ENCODE measurements at regions not wholly inside any gene's neighbourhood (a gene's known extent, or its start where the extent isn't known, plus 50 kb on each side); places are given as distances from the start of the nearest gene placed in this dataset.

- POLR2A ChIA-PET (ENCODE audit: partially characterized antibody): interaction anchor here (0.7 to 1.2 kb wide), 3 partner anchors 8 to 194 kb away, joined by 3 to 4 read pairs (median 3); no protein-coding TSS in a partner anchor
- no peak for FAIRE-seq
- TF ChIP-seq ATF3 (IDR thresholded peaks at IDR 0.05; ENCODE audit: insufficient read depth, low read depth, low read length) (no peak), POLR2AphosphoS5 (IDR thresholded peaks at IDR 0.05; ENCODE audit: low read depth, low read length) (no peak), CEBPB (IDR thresholded peaks at IDR 0.05; ENCODE audit: low read depth, low read length) (no peak), BCL11A (IDR thresholded peaks at IDR 0.05; ENCODE audit: low read depth in 2 of 2, low read length in 2 of 2) (no peak), SIRT6 (IDR thresholded peaks at IDR 0.05; ENCODE audit: low read length) (no peak), RBBP5 (IDR thresholded peaks at IDR 0.05; ENCODE audit: borderline replicate concordance, low read depth, low read length) (no peak), KDM5A (IDR thresholded peaks at IDR 0.05; ENCODE audit: low read length) (no peak), KDM1A (IDR thresholded peaks at IDR 0.05; ENCODE audit: borderline replicate concordance, low read length) (no peak)
These were observed 57.3 kb downstream of the ARL6IP4 start for GRCh38 chr12:123037791-123038190.

More at GRCh38 chr12:123037791-123038190, 57.3 kb downstream of the ARL6IP4 start:
- Histone ChIP-seq H3K79me2 (ENCODE audit: control insufficient read depth in 1 of 2, insufficient read depth in 2 of 2, low read length in 2 of 2) (no peaks in the 10 kb centered on the region), H3K36me3 (ENCODE audit: control insufficient read depth in 2 of 4, insufficient read depth in 4 of 4, low read length in 3 of 4) (no peaks in the 10 kb centered on the region), H2BK120ac (replicated peaks; ENCODE audit: low read depth, low read length) (no peak overlapping the region), H3K79me1 (ENCODE audit: low read depth, low read length) (no peaks in the 10 kb centered on the region), H2BK12ac (ENCODE audit: low read depth, low read length) (no peak overlapping the region), H3K23ac (ENCODE audit: insufficient read length) (no peak overlapping the region), H2AK5ac (ENCODE audit: low read depth, low read length) (no peak overlapping the region), H4K91ac (replicated peaks; ENCODE audit: insufficient read length, low read length) (no peak overlapping the region), H3K56ac (replicated peaks; ENCODE audit: insufficient read length, low read depth, low read length) (no peak overlapping the region), H4K5ac (ENCODE audit: insufficient read length, low read depth, low read length) (no peak overlapping the region), H3K4me2 (ENCODE audit: insufficient read depth in 1 of 2, low read depth in 2 of 2, low read length in 2 of 2) (no peak overlapping the region), H3K4me3 (ENCODE audit: extremely low read depth in 1 of 4, insufficient read depth in 2 of 4, low read depth in 3 of 4, low read length in 4 of 4) (no peak overlapping the region), H2BK5ac (ENCODE audit: low read depth, low read length) (no peak overlapping the region), H3K9me3 (ENCODE audit: insufficient read depth in 2 of 2, low read depth in 1 of 2, low read length in 1 of 2) (no peaks in the 10 kb centered on the region), H3K4me1 (replicated peaks in 1 of 4; ENCODE audit: control insufficient read depth in 3 of 4, insufficient read depth in 4 of 4, low read length in 3 of 4) (no peaks in the 10 kb centered on the region), H3K27ac (ENCODE audit: low read depth, low read length) (no peak overlapping the region), H3K18ac (ENCODE audit: extremely low read depth, low read length) (no peak overlapping the region), H4K8ac (ENCODE audit: extremely low read depth, insufficient read depth, low read length) (no peak overlapping the region), H2AFZ (ENCODE audit: low read length) (no peak overlapping the region), H4K20me1 (replicated peaks in 1 of 2; ENCODE audit: control insufficient read depth in 1 of 2, insufficient read depth in 2 of 2, low read length in 2 of 2) (no peaks in the 10 kb centered on the region), H3K23me2 (ENCODE audit: low read depth, low read length) (no peaks in the 10 kb centered on the region), H3K14ac (ENCODE audit: insufficient read length) (no peak overlapping the region), H3K4ac (replicated peaks; ENCODE audit: insufficient read length, low read depth, low read length) (no peak overlapping the region), H3K27me3 (replicated peaks in 1 of 4; ENCODE audit: control insufficient read depth in 3 of 4, extremely low read depth in 1 of 4, insufficient read depth in 3 of 4, low read length in 3 of 4) (no peaks in the 10 kb centered on the region), H3K9ac (replicated peaks in 1 of 4; ENCODE audit: extremely low read depth in 1 of 4, low read depth in 3 of 4, low read length in 3 of 4) (no peak overlapping the region), H2BK15ac (ENCODE audit: low read length) (no peak overlapping the region), H2BK20ac (ENCODE audit: low read length) (no peak overlapping the region)
- CTCF ChIA-PET (ENCODE audit: partially characterized antibody): interaction anchor here (0.8 to 3.1 kb wide), 5 partner anchors 21 to 202 kb away, joined by 3 to 15 read pairs (median 3); no protein-coding TSS in a partner anchor
- no peak for DNase-seq (ENCODE audit: low read depth in 1 of 2, low spot score in 2 of 2)
- 87% methylated on average over 6 of the region's 6 CpGs; no CpG with 5 or more reads in 1 of the 2 experiments for WGBS, 2 experiments (ENCODE audit: extremely low coverage in 1 of 2, insufficient coverage in 1 of 2, insufficient read length in 1 of 2, insufficient replicate concordance in 2 of 2, low coverage in 1 of 2, low lambda C conversion rate in 2 of 2, missing lambda C conversion rate in 1 of 2)
